Liver (tissue), 2 donors: ENCODE measurements at regions not wholly inside any gene's neighbourhood (a gene's known extent, or its start where the extent isn't known, plus 50 kb on each side); places are given as distances from the start of the nearest gene placed in this dataset.

Experiments used
- TF ChIP-seq, protein P1 (sequence below): IDR thresholded peaks from 2 replicates; pipeline ENCODE4 v1.6.1; 2016; ENCODE audit warnings: antibody characterized with exemption, mild to moderate bottlenecking
- TF ChIP-seq, protein P2 (sequence below): fragments of 150-350 bp; IDR thresholded peaks from 2 replicates; pipeline ENCODE4 v1.5.1; 2017; ENCODE audit warnings: improper control_type of control experiment, low read depth, low read length; ENCODE audit not compliant: missing input control
- donor health status: healthy.

DNA sequence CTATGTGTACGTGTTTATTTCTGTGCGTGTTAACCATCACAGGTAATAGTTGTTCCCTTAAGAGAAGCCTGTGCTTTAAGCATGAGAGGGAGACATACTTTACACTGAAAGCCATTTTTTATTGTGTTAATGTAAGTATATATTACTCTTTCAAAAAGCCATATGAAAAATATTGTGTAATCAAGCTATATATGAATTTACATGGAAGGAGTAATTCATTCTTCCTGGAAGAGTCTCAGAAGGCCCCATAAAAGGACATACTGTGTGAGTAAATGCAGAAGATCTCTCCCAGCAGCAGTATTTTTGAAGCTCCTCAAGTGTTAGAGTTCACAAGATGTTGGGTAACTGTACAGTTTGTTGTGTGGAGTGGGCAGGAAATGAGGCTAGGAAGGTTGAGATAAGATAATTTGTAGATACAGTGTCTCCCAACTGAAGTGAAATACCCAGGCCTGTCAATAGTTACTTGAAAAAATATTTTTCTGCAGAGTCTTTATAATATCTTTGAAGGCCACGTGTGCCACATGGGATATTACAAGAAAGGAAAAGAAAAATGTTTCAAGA, 138.3 kb downstream of the PTGER3 start:
- TF ChIP-seq, protein P1, sequence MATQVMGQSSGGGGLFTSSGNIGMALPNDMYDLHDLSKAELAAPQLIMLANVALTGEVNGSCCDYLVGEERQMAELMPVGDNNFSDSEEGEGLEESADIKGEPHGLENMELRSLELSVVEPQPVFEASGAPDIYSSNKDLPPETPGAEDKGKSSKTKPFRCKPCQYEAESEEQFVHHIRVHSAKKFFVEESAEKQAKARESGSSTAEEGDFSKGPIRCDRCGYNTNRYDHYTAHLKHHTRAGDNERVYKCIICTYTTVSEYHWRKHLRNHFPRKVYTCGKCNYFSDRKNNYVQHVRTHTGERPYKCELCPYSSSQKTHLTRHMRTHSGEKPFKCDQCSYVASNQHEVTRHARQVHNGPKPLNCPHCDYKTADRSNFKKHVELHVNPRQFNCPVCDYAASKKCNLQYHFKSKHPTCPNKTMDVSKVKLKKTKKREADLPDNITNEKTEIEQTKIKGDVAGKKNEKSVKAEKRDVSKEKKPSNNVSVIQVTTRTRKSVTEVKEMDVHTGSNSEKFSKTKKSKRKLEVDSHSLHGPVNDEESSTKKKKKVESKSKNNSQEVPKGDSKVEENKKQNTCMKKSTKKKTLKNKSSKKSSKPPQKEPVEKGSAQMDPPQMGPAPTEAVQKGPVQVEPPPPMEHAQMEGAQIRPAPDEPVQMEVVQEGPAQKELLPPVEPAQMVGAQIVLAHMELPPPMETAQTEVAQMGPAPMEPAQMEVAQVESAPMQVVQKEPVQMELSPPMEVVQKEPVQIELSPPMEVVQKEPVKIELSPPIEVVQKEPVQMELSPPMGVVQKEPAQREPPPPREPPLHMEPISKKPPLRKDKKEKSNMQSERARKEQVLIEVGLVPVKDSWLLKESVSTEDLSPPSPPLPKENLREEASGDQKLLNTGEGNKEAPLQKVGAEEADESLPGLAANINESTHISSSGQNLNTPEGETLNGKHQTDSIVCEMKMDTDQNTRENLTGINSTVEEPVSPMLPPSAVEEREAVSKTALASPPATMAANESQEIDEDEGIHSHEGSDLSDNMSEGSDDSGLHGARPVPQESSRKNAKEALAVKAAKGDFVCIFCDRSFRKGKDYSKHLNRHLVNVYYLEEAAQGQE, result no peak
- TF ChIP-seq, protein P2, sequence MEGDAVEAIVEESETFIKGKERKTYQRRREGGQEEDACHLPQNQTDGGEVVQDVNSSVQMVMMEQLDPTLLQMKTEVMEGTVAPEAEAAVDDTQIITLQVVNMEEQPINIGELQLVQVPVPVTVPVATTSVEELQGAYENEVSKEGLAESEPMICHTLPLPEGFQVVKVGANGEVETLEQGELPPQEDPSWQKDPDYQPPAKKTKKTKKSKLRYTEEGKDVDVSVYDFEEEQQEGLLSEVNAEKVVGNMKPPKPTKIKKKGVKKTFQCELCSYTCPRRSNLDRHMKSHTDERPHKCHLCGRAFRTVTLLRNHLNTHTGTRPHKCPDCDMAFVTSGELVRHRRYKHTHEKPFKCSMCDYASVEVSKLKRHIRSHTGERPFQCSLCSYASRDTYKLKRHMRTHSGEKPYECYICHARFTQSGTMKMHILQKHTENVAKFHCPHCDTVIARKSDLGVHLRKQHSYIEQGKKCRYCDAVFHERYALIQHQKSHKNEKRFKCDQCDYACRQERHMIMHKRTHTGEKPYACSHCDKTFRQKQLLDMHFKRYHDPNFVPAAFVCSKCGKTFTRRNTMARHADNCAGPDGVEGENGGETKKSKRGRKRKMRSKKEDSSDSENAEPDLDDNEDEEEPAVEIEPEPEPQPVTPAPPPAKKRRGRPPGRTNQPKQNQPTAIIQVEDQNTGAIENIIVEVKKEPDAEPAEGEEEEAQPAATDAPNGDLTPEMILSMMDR, result no peak
